SJSA1 (cell line): ENCODE measurements at regions not wholly inside any gene's neighbourhood (a gene's known extent, or its start where the extent isn't known, plus 50 kb on each side); places are given as distances from the start of the nearest gene placed in this dataset.
A peak's percentile ranks its signal among the peaks of the same experiment; 100 is the strongest.

Experiments
- DNase-seq, 2 experiments: peaks; one replicate each; pipeline ENCODE4 v3.0.0-alpha.2; 2015 to 2020; ENCODE audit warnings: low spot score in 2 of 2, low read depth in 1 of 2
- H3K27ac ChIP-seq: fragments of 250-450 bp; sonication (Bioruptor Pico); 2 replicates; pipeline ENCODE4 v1.5.1; 2020; ENCODE audit warnings: mild to moderate bottlenecking, moderate library complexity
- H3K27me3 ChIP-seq: fragments of 250-450 bp; sonication (Bioruptor Pico); replicated peaks from 2 replicates; pipeline ENCODE4 v1.5.1; 2020; ENCODE audit warnings: mild to moderate bottlenecking, moderate library complexity
- H3K36me3 ChIP-seq: fragments of 250-450 bp; sonication (Bioruptor Pico); 2 replicates; pipeline ENCODE4 v1.5.1; 2020; ENCODE audit warnings: mild to moderate bottlenecking
- H3K4me1 ChIP-seq: fragments of 250-450 bp; sonication (Bioruptor Pico); replicated peaks from 2 replicates; pipeline ENCODE4 v1.6.1; 2021; ENCODE audit warnings: mild to moderate bottlenecking
- H3K4me3 ChIP-seq: fragments of 250-450 bp; sonication (Bioruptor Pico); 2 replicates; pipeline ENCODE4 v1.5.1; 2020; ENCODE audit warnings: mild to moderate bottlenecking
- H3K9me3 ChIP-seq: fragments of 250-450 bp; sonication (Bioruptor Pico); replicated peaks from 2 replicates; pipeline ENCODE4 v1.5.1; 2020; ENCODE audit warnings: mild to moderate bottlenecking

GRCh38 chr2:105588581-105588980 lies 156.1 kb upstream of the NCK2 start:
- no peak for DNase-seq
- Histone ChIP-seq H3K9me3 (no peaks in the 10 kb centered on the region), H3K27ac (no peak overlapping the region), H3K36me3 (no peaks in the 10 kb centered on the region), H3K4me3 (no peak overlapping the region), H3K4me1 (no peaks in the 10 kb centered on the region), H3K27me3 (no peaks in the 10 kb centered on the region)

- Histone ChIP-seq H3K27ac (no peak overlapping the region), H3K36me3 (no peaks in the 10 kb centered on the region), H3K4me1 (no peaks in the 10 kb centered on the region), H3K4me3 (no peak overlapping the region), H3K9me3 (no peaks in the 10 kb centered on the region), H3K27me3 (no peaks in the 10 kb centered on the region)
- no peak for DNase-seq
These were observed 157.1 kb upstream of the NCK2 start for GRCh38 chr2:105587637-105588036.

GRCh38 chr2:105584435-105585010 lies 160.2 kb upstream of the NCK2 start:
- no peak overlapping the region for H3K27ac ChIP-seq
- DNase-seq: no peak
- H3K27me3 ChIP-seq: no peaks in the 10 kb centered on the region
- no peaks in the 10 kb centered on the region for H3K9me3 ChIP-seq
- H3K4me1 ChIP-seq: no peaks in the 10 kb centered on the region
- H3K4me3 ChIP-seq: no peak overlapping the region
- H3K36me3 ChIP-seq: no peaks in the 10 kb centered on the region

- H3K4me3 ChIP-seq: no peak overlapping the region
- no peak overlapping the region for H3K27ac ChIP-seq
- DNase-seq: no peak
- H3K36me3 ChIP-seq: no peaks in the 10 kb centered on the region
- H3K4me1 ChIP-seq: no peaks in the 10 kb centered on the region
- H3K9me3 ChIP-seq: no peaks in the 10 kb centered on the region
- no peaks in the 10 kb centered on the region for H3K27me3 ChIP-seq
These were observed 161.6 kb upstream of the NCK2 start for GRCh38 chr2:105582952-105583660.

GRCh38 chr2:105581555-105581944 lies 163.2 kb upstream of the NCK2 start:
- Histone ChIP-seq H3K27ac (no peak overlapping the region), H3K4me1 (peaks cover 5% of the 10 kb centered on the region), H3K36me3 (no peaks in the 10 kb centered on the region), H3K4me3 (no peak overlapping the region), H3K27me3 (no peaks in the 10 kb centered on the region), H3K9me3 (no peaks in the 10 kb centered on the region)
- no peak for DNase-seq

GRCh38 chr2:105580870-105581554 lies 163.7 kb upstream of the NCK2 start:
- H3K27me3 ChIP-seq: no peaks in the 10 kb centered on the region
- no peaks in the 10 kb centered on the region for H3K9me3 ChIP-seq
- no peak overlapping the region for H3K27ac ChIP-seq
- no peak for DNase-seq
- no peak overlapping the region for H3K4me3 ChIP-seq
- no peaks in the 10 kb centered on the region for H3K36me3 ChIP-seq
- H3K4me1 ChIP-seq: peaks cover 6% of the 10 kb centered on the region

- Histone ChIP-seq H3K4me3 (no peak overlapping the region), H3K4me1 (peaks cover 6% of the 10 kb centered on the region), H3K9me3 (no peaks in the 10 kb centered on the region), H3K27ac (no peak overlapping the region), H3K27me3 (no peaks in the 10 kb centered on the region), H3K36me3 (no peaks in the 10 kb centered on the region)
- DNase-seq: no peak
These were observed 164.5 kb upstream of the NCK2 start for GRCh38 chr2:105580216-105580615.

GRCh38 chr2:105578166-105578565 lies 166.5 kb upstream of the NCK2 start:
- no peak for DNase-seq
- H3K9me3 ChIP-seq: no peaks in the 10 kb centered on the region
- H3K36me3 ChIP-seq: no peaks in the 10 kb centered on the region
- peaks cover 16% of the 10 kb centered on the region for H3K4me1 ChIP-seq
- no peak overlapping the region for H3K27ac ChIP-seq
- no peaks in the 10 kb centered on the region for H3K27me3 ChIP-seq
- no peak overlapping the region for H3K4me3 ChIP-seq

- H3K9me3 ChIP-seq: no peaks in the 10 kb centered on the region
- no peak overlapping the region for H3K4me3 ChIP-seq
- peaks cover 19% of the 10 kb centered on the region for H3K4me1 ChIP-seq
- H3K27ac ChIP-seq: no peak overlapping the region
- DNase-seq: no peak
- no peaks in the 10 kb centered on the region for H3K36me3 ChIP-seq
- no peaks in the 10 kb centered on the region for H3K27me3 ChIP-seq
These were observed 166.9 kb upstream of the NCK2 start for GRCh38 chr2:105577762-105578161.

- Histone ChIP-seq H3K27me3 (no peaks in the 10 kb centered on the region), H3K9me3 (no peaks in the 10 kb centered on the region), H3K4me3 (no peak overlapping the region), H3K4me1 (peaks cover 19% of the 10 kb centered on the region), H3K27ac (peak overlapping the region; percentile 56), H3K36me3 (no peaks in the 10 kb centered on the region)
- peak in 1 of 2 experiments; percentile 45 for DNase-seq
These were observed 168.1 kb upstream of the NCK2 start for GRCh38 chr2:105576440-105577241.

GRCh38 chr2:105576050-105576439 lies 168.7 kb upstream of the NCK2 start:
- H3K9me3 ChIP-seq: no peaks in the 10 kb centered on the region
- H3K27ac ChIP-seq: no peak overlapping the region
- no peaks in the 10 kb centered on the region for H3K27me3 ChIP-seq
- peaks cover 19% of the 10 kb centered on the region for H3K4me1 ChIP-seq
- no peak overlapping the region for H3K4me3 ChIP-seq
- no peaks in the 10 kb centered on the region for H3K36me3 ChIP-seq
- no peak for DNase-seq

GRCh38 chr2:105575499-105576025 lies 169.2 kb upstream of the NCK2 start:
- Histone ChIP-seq H3K27me3 (no peaks in the 10 kb centered on the region), H3K36me3 (no peaks in the 10 kb centered on the region), H3K4me1 (peaks cover 19% of the 10 kb centered on the region), H3K4me3 (no peak overlapping the region), H3K27ac (no peak overlapping the region), H3K9me3 (no peaks in the 10 kb centered on the region)
- DNase-seq: no peak

GRCh38 chr2:105574796-105575344 lies 169.8 kb upstream of the NCK2 start:
- no peak for DNase-seq
- H3K4me1 ChIP-seq: peaks cover 19% of the 10 kb centered on the region
- no peaks in the 10 kb centered on the region for H3K36me3 ChIP-seq
- H3K4me3 ChIP-seq: no peak overlapping the region
- no peaks in the 10 kb centered on the region for H3K9me3 ChIP-seq
- H3K27ac ChIP-seq: no peak overlapping the region
- H3K27me3 ChIP-seq: no peaks in the 10 kb centered on the region
